Panc1 (cell line): ENCODE measurements at regions not wholly inside any gene's neighbourhood (a gene's known extent, or its start where the extent isn't known, plus 50 kb on each side); places are given as distances from the start of the nearest gene placed in this dataset.

Source experiments
- ATAC-seq: fragments of 200-7000 bp; cut with Tn5 transposase; 2 replicates; pipeline ENCODE4 v1.9.1; 2020; ENCODE audit warnings: mild to moderate bottlenecking, moderate library complexity
- BruUV-seq: library from RNA; stranded (reverse); fragments of 400-500 nt; replicated peaks from 2 replicates; lab custom pipeline; 2021; lab: Mats Ljungman, UMichigan
- CTCF ChIA-PET: fragments of 300-600 bp; sonication (Branson Sonifier 250); formaldehyde crosslinking; loops from one replicate; lab custom pipeline; 2022; ENCODE audit warnings: antibody characterized with exemption; lab: Charles Lee
- POLR2A ChIA-PET: fragments of 300-600 bp; sonication (Branson Sonifier 250); formaldehyde crosslinking; loops from one replicate; lab custom pipeline; 2022; ENCODE audit warnings: antibody characterized with exemption; lab: Charles Lee
- DNase-seq: peaks from one replicate; pipeline ENCODE4 v3.0.0-alpha.2; 2010; ENCODE audit warnings: low read depth, low spot score
- H3K27ac ChIP-seq: 2 replicates; pipeline ENCODE4 v1.5.1; 2011; ENCODE audit warnings: mild to moderate bottlenecking, low read length, inconsistent platforms
- H3K27me3 ChIP-seq: fragments of 200-500 bp; sonication (Bioruptor generic); 2 replicates; pipeline ENCODE4 v1.6.0; 2014; ENCODE audit warnings: low read length, inconsistent platforms; ENCODE audit not compliant: control insufficient read depth, insufficient read depth
- H3K36me3 ChIP-seq: fragments of 200-500 bp; sonication (Bioruptor generic); 2 replicates; pipeline ENCODE4 v1.5.1; 2014; ENCODE audit warnings: inconsistent platforms, mild to moderate bottlenecking, low read length, moderate library complexity; ENCODE audit not compliant: control insufficient read depth, insufficient read depth
- H3K4me1 ChIP-seq: 2 replicates; pipeline ENCODE4 v1.5.1; 2011; ENCODE audit warnings: inconsistent platforms, mild to moderate bottlenecking, low read length, moderate library complexity; ENCODE audit not compliant: control insufficient read depth, insufficient read depth
- H3K4me3 ChIP-seq, 2 experiments: 2 replicates each; pipeline ENCODE4 v1.5.1; 2011 to 2012; ENCODE audit warnings: low read depth in 2 of 2, low read length in 2 of 2, mild to moderate bottlenecking in 2 of 2, inconsistent platforms in 1 of 2, moderate library complexity in 1 of 2
- H3K9me3 ChIP-seq: fragments of 200-500 bp; sonication (Bioruptor generic); 2 replicates; pipeline ENCODE4 v1.5.1; 2014; ENCODE audit warnings: low read depth, mild to moderate bottlenecking, inconsistent platforms, low read length, moderate library complexity; ENCODE audit not compliant: control insufficient read depth, insufficient read depth
- POLR2AphosphoS5 ChIP-seq: IDR thresholded peaks from 2 replicates; pipeline ENCODE4 v1.6.1; 2012; ENCODE audit warnings: mild to moderate bottlenecking, low read depth, low read length, moderate library complexity
- SIN3A ChIP-seq: IDR thresholded peaks from 2 replicates; pipeline ENCODE4 v1.6.1; 2012; ENCODE audit warnings: low read depth, mild to moderate bottlenecking, low read length, moderate library complexity, borderline replicate concordance; ENCODE audit not compliant: insufficient read depth
- TCF7L2 ChIP-seq: IDR thresholded peaks from 2 replicates; pipeline ENCODE4 v1.6.1; 2011; ENCODE audit warnings: mild to moderate bottlenecking, low read depth, low read length, inconsistent platforms
- in situ Hi-C: cut with HindIII; loops from 2 replicates; pipeline ENCODE4 v1.10.0; 2016; ENCODE audit warnings: low sequenced_read_pairs, low pct_unique_long_range_greater_than_20kb
- intact Hi-C: fragments of 100-400 bp; cut with micrococcal nuclease; formaldehyde crosslinking; loops from one replicate; pipeline ENCODE4 v1.10.0; 2022; ENCODE audit not compliant: unreplicated experiment
- TF ChIP-seq, protein P1 (sequence below), 2 experiments: IDR thresholded peaks; 2 replicates each; pipeline ENCODE4 v1.6.1; 2011 to 2012; ENCODE audit warnings: low read depth in 2 of 2, control low read depth in 1 of 2, low read length in 1 of 2, mild to moderate bottlenecking in 1 of 2, moderate library complexity in 1 of 2; ENCODE audit not compliant: insufficient read depth in 1 of 2
- TF ChIP-seq, protein P2 (sequence below): fragments of 450-650 bp; IDR thresholded peaks from 2 replicates; pipeline ENCODE4 v1.5.1; 2017; ENCODE audit warnings: mild to moderate bottlenecking

DNA sequence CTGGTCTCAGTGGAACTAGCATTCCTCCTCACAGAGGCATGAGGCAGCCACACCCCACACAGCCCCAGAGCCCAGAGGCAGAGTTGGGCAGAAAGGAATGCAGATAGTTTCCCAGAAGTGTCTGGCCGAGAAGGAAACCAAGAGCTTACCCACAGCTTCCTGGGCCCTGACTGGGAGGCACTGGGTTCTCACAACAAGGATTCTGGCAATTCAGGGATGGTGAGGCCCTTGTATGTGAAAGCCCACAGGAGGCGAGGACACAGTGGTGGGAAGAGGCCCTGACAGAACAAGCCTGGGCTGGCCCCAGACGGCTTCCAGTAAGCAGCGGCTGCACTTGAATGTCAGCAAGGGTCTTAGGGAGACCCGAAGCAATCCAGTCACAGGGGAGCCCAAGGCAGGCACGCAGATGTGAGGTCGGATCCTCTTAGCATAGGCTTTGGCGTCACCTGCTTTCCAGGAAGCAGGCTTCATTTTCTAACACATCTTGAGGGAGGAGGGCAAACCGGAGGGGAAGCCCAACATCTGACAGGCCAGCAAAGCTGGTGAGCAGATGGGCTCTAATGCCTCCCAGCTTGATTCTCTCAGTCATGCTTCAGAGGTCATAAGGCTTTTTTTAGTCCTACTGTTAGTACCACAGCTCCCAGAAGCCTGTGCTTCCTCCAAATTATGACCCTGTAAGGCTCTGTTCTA, 78.3 kb upstream of the AKIP1 start:
- BruUV-seq: no TSS peak
- H3K4me1 ChIP-seq: peaks cover 6% of the 10 kb centered on the region; the same call in 1 of the 2 replicates
- no peak overlapping the region for H3K4me3 ChIP-seq
- intact Hi-C loops (no loop called here), in situ Hi-C loops (no loop called here)
- ChIA-PET CTCF (interaction anchor here (0.7 kb wide), 1 partner anchor 23 kb away, joined by 8 read pairs; no protein-coding TSS in a partner anchor), POLR2A (no interaction called here)
- TF ChIP-seq POLR2AphosphoS5 (no peak), SIN3A (no peak), TCF7L2 (no peak)
- TF ChIP-seq, protein P1, sequence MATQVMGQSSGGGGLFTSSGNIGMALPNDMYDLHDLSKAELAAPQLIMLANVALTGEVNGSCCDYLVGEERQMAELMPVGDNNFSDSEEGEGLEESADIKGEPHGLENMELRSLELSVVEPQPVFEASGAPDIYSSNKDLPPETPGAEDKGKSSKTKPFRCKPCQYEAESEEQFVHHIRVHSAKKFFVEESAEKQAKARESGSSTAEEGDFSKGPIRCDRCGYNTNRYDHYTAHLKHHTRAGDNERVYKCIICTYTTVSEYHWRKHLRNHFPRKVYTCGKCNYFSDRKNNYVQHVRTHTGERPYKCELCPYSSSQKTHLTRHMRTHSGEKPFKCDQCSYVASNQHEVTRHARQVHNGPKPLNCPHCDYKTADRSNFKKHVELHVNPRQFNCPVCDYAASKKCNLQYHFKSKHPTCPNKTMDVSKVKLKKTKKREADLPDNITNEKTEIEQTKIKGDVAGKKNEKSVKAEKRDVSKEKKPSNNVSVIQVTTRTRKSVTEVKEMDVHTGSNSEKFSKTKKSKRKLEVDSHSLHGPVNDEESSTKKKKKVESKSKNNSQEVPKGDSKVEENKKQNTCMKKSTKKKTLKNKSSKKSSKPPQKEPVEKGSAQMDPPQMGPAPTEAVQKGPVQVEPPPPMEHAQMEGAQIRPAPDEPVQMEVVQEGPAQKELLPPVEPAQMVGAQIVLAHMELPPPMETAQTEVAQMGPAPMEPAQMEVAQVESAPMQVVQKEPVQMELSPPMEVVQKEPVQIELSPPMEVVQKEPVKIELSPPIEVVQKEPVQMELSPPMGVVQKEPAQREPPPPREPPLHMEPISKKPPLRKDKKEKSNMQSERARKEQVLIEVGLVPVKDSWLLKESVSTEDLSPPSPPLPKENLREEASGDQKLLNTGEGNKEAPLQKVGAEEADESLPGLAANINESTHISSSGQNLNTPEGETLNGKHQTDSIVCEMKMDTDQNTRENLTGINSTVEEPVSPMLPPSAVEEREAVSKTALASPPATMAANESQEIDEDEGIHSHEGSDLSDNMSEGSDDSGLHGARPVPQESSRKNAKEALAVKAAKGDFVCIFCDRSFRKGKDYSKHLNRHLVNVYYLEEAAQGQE (IDR thresholded peaks at IDR 0.05; ENCODE audit: insufficient read depth in 1 of 2, low read depth in 2 of 2, low read length in 1 of 2): no peak
- TF ChIP-seq, protein P2, sequence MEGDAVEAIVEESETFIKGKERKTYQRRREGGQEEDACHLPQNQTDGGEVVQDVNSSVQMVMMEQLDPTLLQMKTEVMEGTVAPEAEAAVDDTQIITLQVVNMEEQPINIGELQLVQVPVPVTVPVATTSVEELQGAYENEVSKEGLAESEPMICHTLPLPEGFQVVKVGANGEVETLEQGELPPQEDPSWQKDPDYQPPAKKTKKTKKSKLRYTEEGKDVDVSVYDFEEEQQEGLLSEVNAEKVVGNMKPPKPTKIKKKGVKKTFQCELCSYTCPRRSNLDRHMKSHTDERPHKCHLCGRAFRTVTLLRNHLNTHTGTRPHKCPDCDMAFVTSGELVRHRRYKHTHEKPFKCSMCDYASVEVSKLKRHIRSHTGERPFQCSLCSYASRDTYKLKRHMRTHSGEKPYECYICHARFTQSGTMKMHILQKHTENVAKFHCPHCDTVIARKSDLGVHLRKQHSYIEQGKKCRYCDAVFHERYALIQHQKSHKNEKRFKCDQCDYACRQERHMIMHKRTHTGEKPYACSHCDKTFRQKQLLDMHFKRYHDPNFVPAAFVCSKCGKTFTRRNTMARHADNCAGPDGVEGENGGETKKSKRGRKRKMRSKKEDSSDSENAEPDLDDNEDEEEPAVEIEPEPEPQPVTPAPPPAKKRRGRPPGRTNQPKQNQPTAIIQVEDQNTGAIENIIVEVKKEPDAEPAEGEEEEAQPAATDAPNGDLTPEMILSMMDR: no peak
- no peaks in the 10 kb centered on the region for H3K9me3 ChIP-seq
- H3K36me3 ChIP-seq: no peaks in the 10 kb centered on the region
- ATAC-seq: peak; percentile 15; the same call in 1 of the 2 replicates
- H3K27me3 ChIP-seq: no peaks in the 10 kb centered on the region
- no peak overlapping the region for H3K27ac ChIP-seq
- DNase-seq: no peak

DNA sequence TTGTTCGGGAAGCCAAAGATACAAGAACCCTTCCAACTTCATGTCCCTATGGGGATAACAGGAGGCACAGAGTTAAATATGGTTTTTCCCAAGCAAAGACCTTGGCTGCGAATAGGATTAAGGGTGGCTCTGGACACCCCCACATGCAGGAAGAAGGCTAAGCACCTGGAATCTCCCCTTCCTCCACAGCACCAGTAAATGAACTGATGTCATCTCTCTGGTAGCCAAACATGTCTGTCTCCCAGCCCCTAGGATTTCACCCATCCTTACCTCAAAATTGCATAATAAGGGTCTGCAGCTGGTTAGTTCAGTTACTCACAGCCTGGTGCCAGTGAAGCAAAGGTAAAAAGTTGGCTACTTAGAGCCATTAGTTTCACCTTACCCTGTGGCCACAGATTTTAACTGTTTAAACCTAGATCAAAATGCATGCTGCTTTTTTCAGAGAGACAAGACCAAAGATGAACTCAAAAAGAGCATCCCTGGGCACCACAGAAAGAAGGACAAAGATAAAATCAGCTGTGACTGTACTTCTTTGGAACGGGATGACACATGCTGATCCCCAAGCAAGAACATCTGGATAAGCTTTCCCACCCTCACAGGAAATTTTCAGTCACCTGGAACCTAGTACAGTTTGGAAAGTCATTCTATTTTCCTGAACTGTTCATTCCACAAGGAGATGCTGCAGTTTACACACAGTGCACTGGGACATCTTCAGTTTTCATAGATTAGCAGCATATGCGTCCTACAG, 77.2 kb upstream of the AKIP1 start:
- Histone ChIP-seq H3K27ac (no peak overlapping the region), H3K4me1 (peaks cover 11% of the 10 kb centered on the region; the same call in 1 of the 2 replicates), H3K9me3 (no peaks in the 10 kb centered on the region), H3K27me3 (no peaks in the 10 kb centered on the region), H3K36me3 (no peaks in the 10 kb centered on the region), H3K4me3 (no peak overlapping the region)
- BruUV-seq: no TSS peak
- TF ChIP-seq, protein P1 (IDR thresholded peaks at IDR 0.05; ENCODE audit: insufficient read depth in 1 of 2, low read depth in 2 of 2, low read length in 1 of 2): no peak
- TF ChIP-seq TCF7L2: no peak
- TF ChIP-seq SIN3A: no peak
- no peak for TF ChIP-seq POLR2AphosphoS5
- TF ChIP-seq, protein P2: no peak
- DNase-seq: no peak
- in situ Hi-C loops: no loop called here
- ChIA-PET POLR2A (no interaction called here), CTCF (interaction anchor here (1.2 kb wide), 1 partner anchor 76 kb away, joined by 3 read pairs; no protein-coding TSS in a partner anchor)
- ATAC-seq: no peak
- intact Hi-C loops: no loop called here
